ENCODE measurements at regions not wholly inside any gene's neighbourhood (a gene's known extent, or its start where the extent isn't known, plus 50 kb on each side); places are given as distances from the start of the nearest gene placed in this dataset.

- H2BK15ac ChIP-seq (ENCODE audit: low read length), result no peak overlapping the region
- no peak overlapping the region for H2BK5ac ChIP-seq (ENCODE audit: low read length)
- DNase-seq (ENCODE audit: low spot score), result peak; percentile 51
- no peak overlapping the region for H2AK5ac ChIP-seq (ENCODE audit: low read depth, low read length)
- H2BK120ac ChIP-seq (ENCODE audit: low read depth, low read length), result no peak overlapping the region
- H3K79me1 ChIP-seq (ENCODE audit: low read depth, low read length), result no peaks in the 10 kb centered on the region
- H3K27ac ChIP-seq (replicated peaks; ENCODE audit: low read length), result no peak overlapping the region
- no peak overlapping the region for H3K18ac ChIP-seq (ENCODE audit: low read length)
- peak overlapping the region; percentile 58 for H3K23ac ChIP-seq (ENCODE audit: low read depth, low read length, poor library complexity)
- no peak overlapping the region for H3K4ac ChIP-seq (ENCODE audit: low read length)
- peak overlapping the region in 1 of 2 donors; percentile 31 for H3K4me3 ChIP-seq (ENCODE audit: low read length in 2 of 2)
- no peak overlapping the region for H4K8ac ChIP-seq (ENCODE audit: low read depth, low read length)
- H3K9me3 ChIP-seq (replicated peaks in 1 of 2; ENCODE audit: control insufficient read depth in 2 of 2, insufficient read depth in 1 of 2, low read depth in 1 of 2, low read length in 2 of 2), result peaks cover 11 to 12% of the 10 kb centered on the region in 2 donors
- no peak overlapping the region for H3K9ac ChIP-seq (ENCODE audit: low read depth, low read length, poor library complexity)
- H2AFZ ChIP-seq (ENCODE audit: low read length), result no peak overlapping the region
- no peaks in the 10 kb centered on the region for H3K4me1 ChIP-seq (ENCODE audit: control insufficient read depth in 2 of 2, insufficient read depth in 1 of 2, low read depth in 1 of 2, low read length in 2 of 2)
- peak overlapping the region; percentile 60 for H2BK12ac ChIP-seq (ENCODE audit: low read length)
- no peaks in the 10 kb centered on the region for H3K27me3 ChIP-seq (ENCODE audit: control insufficient read depth in 3 of 3, insufficient read depth in 3 of 3, low read depth in 1 of 3, low read length in 3 of 3)
- no CpG with 5 or more reads among the region's 4 CpGs for WGBS, 2 donors (ENCODE audit: extremely low coverage in 2 of 2, insufficient read length in 2 of 2, insufficient replicate concordance in 1 of 2)
- peaks cover 0 to 3% of the 10 kb centered on the region in 2 donors for H3K36me3 ChIP-seq (replicated peaks in 1 of 2; ENCODE audit: control insufficient read depth in 2 of 2, insufficient read depth in 2 of 2, low read length in 2 of 2)
- H3K14ac ChIP-seq (ENCODE audit: low read length), result no peak overlapping the region
- H3K4me2 ChIP-seq (ENCODE audit: insufficient read depth, low read length, poor library complexity, severe bottlenecking), result no peak overlapping the region
- H4K91ac ChIP-seq (ENCODE audit: low read depth, low read length, poor library complexity), result no peak overlapping the region
Observed at GRCh38 chr18:43486462-43486861, 209.2 kb upstream of the SYT4 start.

- Histone ChIP-seq H3K4me2 (ENCODE audit: insufficient read depth, low read length, poor library complexity, severe bottlenecking) (no peak overlapping the region), H3K27ac (replicated peaks; ENCODE audit: low read length) (no peak overlapping the region), H3K4me3 (ENCODE audit: low read length in 2 of 2) (no peak overlapping the region), H4K8ac (ENCODE audit: low read depth, low read length) (no peak overlapping the region), H2BK120ac (ENCODE audit: low read depth, low read length) (no peak overlapping the region), H3K9me3 (replicated peaks in 1 of 2; ENCODE audit: control insufficient read depth in 2 of 2, insufficient read depth in 1 of 2, low read depth in 1 of 2, low read length in 2 of 2) (no peaks in the 10 kb centered on the region), H3K14ac (ENCODE audit: low read length) (no peak overlapping the region), H2BK15ac (ENCODE audit: low read length) (no peak overlapping the region), H3K36me3 (replicated peaks in 1 of 2; ENCODE audit: control insufficient read depth in 2 of 2, insufficient read depth in 2 of 2, low read length in 2 of 2) (no peaks in the 10 kb centered on the region), H3K27me3 (ENCODE audit: control insufficient read depth in 3 of 3, insufficient read depth in 3 of 3, low read depth in 1 of 3, low read length in 3 of 3) (no peaks in the 10 kb centered on the region), H3K79me1 (ENCODE audit: low read depth, low read length) (no peaks in the 10 kb centered on the region), H3K4me1 (ENCODE audit: control insufficient read depth in 2 of 2, insufficient read depth in 1 of 2, low read depth in 1 of 2, low read length in 2 of 2) (no peaks in the 10 kb centered on the region), H3K23ac (ENCODE audit: low read depth, low read length, poor library complexity) (no peak overlapping the region), H3K18ac (ENCODE audit: low read length) (no peak overlapping the region), H3K4ac (ENCODE audit: low read length) (no peak overlapping the region), H2AK5ac (ENCODE audit: low read depth, low read length) (no peak overlapping the region), H2BK5ac (ENCODE audit: low read length) (no peak overlapping the region), H2AFZ (ENCODE audit: low read length) (no peak overlapping the region), H2BK12ac (ENCODE audit: low read length) (no peak overlapping the region), H3K9ac (ENCODE audit: low read depth, low read length, poor library complexity) (no peak overlapping the region), H4K91ac (ENCODE audit: low read depth, low read length, poor library complexity) (no peak overlapping the region)
- WGBS, 2 donors (ENCODE audit: extremely low coverage in 2 of 2, insufficient read length in 2 of 2, insufficient replicate concordance in 1 of 2), result no CpG with 5 or more reads among the region's 2 CpGs
- no peak for DNase-seq (ENCODE audit: low spot score)
Observed at GRCh38 chr18:43501099-43501498, 223.8 kb upstream of the SYT4 start.

- H3K4ac ChIP-seq (ENCODE audit: low read length), result no peak overlapping the region
- H3K14ac ChIP-seq (ENCODE audit: low read length), result no peak overlapping the region
- H2BK5ac ChIP-seq (ENCODE audit: low read length), result no peak overlapping the region
- H2BK12ac ChIP-seq (ENCODE audit: low read length), result no peak overlapping the region
- H2AFZ ChIP-seq (ENCODE audit: low read length), result no peak overlapping the region
- no peak overlapping the region for H4K8ac ChIP-seq (ENCODE audit: low read depth, low read length)
- no peak overlapping the region for H2AK5ac ChIP-seq (ENCODE audit: low read depth, low read length)
- DNase-seq (ENCODE audit: low spot score), result no peak
- H3K4me2 ChIP-seq (ENCODE audit: insufficient read depth, low read length, poor library complexity, severe bottlenecking), result no peak overlapping the region
- no peak overlapping the region for H3K18ac ChIP-seq (ENCODE audit: low read length)
- H3K9ac ChIP-seq (ENCODE audit: low read depth, low read length, poor library complexity), result no peak overlapping the region
- H3K79me1 ChIP-seq (ENCODE audit: low read depth, low read length), result no peaks in the 10 kb centered on the region
- no peaks in the 10 kb centered on the region for H3K36me3 ChIP-seq (replicated peaks in 1 of 2; ENCODE audit: control insufficient read depth in 2 of 2, insufficient read depth in 2 of 2, low read length in 2 of 2)
- H3K4me1 ChIP-seq (ENCODE audit: control insufficient read depth in 2 of 2, insufficient read depth in 1 of 2, low read depth in 1 of 2, low read length in 2 of 2), result no peaks in the 10 kb centered on the region
- H2BK15ac ChIP-seq (ENCODE audit: low read length), result no peak overlapping the region
- no peak overlapping the region for H3K23ac ChIP-seq (ENCODE audit: low read depth, low read length, poor library complexity)
- no peak overlapping the region for H3K4me3 ChIP-seq (ENCODE audit: low read length in 2 of 2)
- H3K9me3 ChIP-seq (replicated peaks in 1 of 2; ENCODE audit: control insufficient read depth in 2 of 2, insufficient read depth in 1 of 2, low read depth in 1 of 2, low read length in 2 of 2), result peaks cover 2 to 4% of the 10 kb centered on the region in 2 donors
- no peak overlapping the region for H2BK120ac ChIP-seq (ENCODE audit: low read depth, low read length)
- H3K27ac ChIP-seq (replicated peaks; ENCODE audit: low read length), result no peak overlapping the region
- H3K27me3 ChIP-seq (ENCODE audit: control insufficient read depth in 3 of 3, insufficient read depth in 3 of 3, low read depth in 1 of 3, low read length in 3 of 3), result no peaks in the 10 kb centered on the region
- H4K91ac ChIP-seq (ENCODE audit: low read depth, low read length, poor library complexity), result no peak overlapping the region
Observed at GRCh38 chr18:43506935-43507334, 229.6 kb upstream of the SYT4 start.

GRCh38 chr18:43507842-43508481, 230.7 kb upstream of the SYT4 start:
- Histone ChIP-seq H2BK12ac (ENCODE audit: low read length) (no peak overlapping the region), H3K9me3 (replicated peaks in 1 of 2; ENCODE audit: control insufficient read depth in 2 of 2, insufficient read depth in 1 of 2, low read depth in 1 of 2, low read length in 2 of 2) (peaks cover 2 to 4% of the 10 kb centered on the region in 2 donors), H3K27me3 (ENCODE audit: control insufficient read depth in 3 of 3, insufficient read depth in 3 of 3, low read depth in 1 of 3, low read length in 3 of 3) (no peaks in the 10 kb centered on the region), H3K4me1 (ENCODE audit: control insufficient read depth in 2 of 2, insufficient read depth in 1 of 2, low read depth in 1 of 2, low read length in 2 of 2) (no peaks in the 10 kb centered on the region), H3K79me1 (ENCODE audit: low read depth, low read length) (no peaks in the 10 kb centered on the region), H3K4me2 (ENCODE audit: insufficient read depth, low read length, poor library complexity, severe bottlenecking) (no peak overlapping the region), H2AK5ac (ENCODE audit: low read depth, low read length) (no peak overlapping the region), H3K9ac (ENCODE audit: low read depth, low read length, poor library complexity) (no peak overlapping the region), H3K18ac (ENCODE audit: low read length) (no peak overlapping the region), H3K36me3 (replicated peaks in 1 of 2; ENCODE audit: control insufficient read depth in 2 of 2, insufficient read depth in 2 of 2, low read length in 2 of 2) (no peaks in the 10 kb centered on the region), H3K4me3 (ENCODE audit: low read length in 2 of 2) (no peak overlapping the region), H2BK15ac (ENCODE audit: low read length) (no peak overlapping the region), H4K91ac (ENCODE audit: low read depth, low read length, poor library complexity) (no peak overlapping the region), H2BK120ac (ENCODE audit: low read depth, low read length) (no peak overlapping the region), H3K23ac (ENCODE audit: low read depth, low read length, poor library complexity) (no peak overlapping the region), H4K8ac (ENCODE audit: low read depth, low read length) (no peak overlapping the region), H2AFZ (ENCODE audit: low read length) (no peak overlapping the region), H2BK5ac (ENCODE audit: low read length) (no peak overlapping the region), H3K14ac (ENCODE audit: low read length) (no peak overlapping the region), H3K4ac (ENCODE audit: low read length) (no peak overlapping the region), H3K27ac (replicated peaks; ENCODE audit: low read length) (no peak overlapping the region)
- no CpG with 5 or more reads among the region's 4 CpGs for WGBS, 2 donors (ENCODE audit: extremely low coverage in 2 of 2, insufficient read length in 2 of 2, insufficient replicate concordance in 1 of 2)
- DNase-seq (ENCODE audit: low spot score), result no peak
